Forelimb muscle (tissue), 1 donor: ENCODE measurements at regions not wholly inside any gene's neighbourhood (a gene's known extent, or its start where the extent isn't known, plus 50 kb on each side); places are given as distances from the start of the nearest gene placed in this dataset.
"Not testable (repeated sequence)": the region's sequence is repeated elsewhere in the genome, so short reads cannot be mapped to it uniquely, and the experiment has no call there.

Source experiments
- DNase-seq: peaks from one replicate; pipeline ENCODE4 v3.0.0-alpha.2; 2013; ENCODE audit warnings: low read depth

DNA sequence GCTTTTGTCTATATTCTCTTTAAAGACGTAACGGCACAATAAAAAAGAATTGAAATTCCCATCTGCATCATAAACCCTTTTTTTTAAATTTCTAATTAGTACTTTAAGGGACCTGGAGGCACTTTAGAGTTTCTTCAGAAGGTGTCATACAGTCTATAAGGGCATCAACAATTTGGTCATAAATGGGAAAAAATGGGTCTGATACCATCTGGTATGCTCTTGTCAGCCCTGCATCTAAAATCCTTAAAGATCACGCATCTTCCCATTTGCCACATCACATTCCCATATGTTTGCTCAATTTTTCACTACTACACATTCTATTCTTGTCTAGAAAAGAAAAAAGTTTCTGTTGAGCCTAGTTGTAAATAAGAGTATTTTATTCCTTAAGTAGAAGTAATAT is 53.8 kb downstream of the COX7C start:
- no peak for DNase-seq

DNA sequence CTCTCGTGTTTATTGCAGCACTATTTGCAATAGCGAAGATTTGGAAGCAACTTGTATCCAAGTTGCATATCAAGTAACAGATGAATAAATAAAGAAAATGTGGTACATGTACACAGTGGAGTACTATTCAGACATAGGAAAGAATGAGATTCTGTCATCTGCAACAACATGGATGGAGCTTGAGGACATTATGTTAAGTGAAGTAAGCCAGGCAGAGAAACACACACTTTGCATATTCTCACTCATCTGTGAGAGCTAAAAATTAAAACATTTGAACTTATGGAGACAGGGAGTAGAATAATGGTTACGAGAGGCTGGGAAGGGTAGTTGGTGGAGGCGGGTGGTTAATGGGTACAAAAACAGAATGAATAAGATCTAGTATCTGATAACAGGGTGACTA is 56.3 kb downstream of the COX7C start:
- DNase-seq: no peak

DNA sequence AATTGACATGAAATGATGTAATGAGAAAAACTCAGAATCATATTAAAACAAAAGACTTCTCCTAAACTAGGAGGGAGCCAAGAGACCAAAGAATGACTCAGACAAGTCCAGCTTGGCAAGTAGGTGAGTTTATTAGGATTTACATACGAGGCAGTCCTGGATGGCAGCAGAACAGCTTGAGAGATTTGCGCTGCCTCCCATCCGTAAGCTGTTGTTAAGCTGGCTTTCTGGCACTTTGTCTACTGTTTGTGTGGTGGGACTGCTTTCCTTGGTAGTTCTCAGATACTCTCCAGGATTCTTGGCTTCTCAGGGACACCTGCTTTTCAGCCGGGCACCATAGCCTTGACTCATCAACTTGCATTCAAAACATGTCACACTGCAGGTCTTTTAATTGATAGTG is 57.6 kb downstream of the COX7C start:
- DNase-seq: no peak

DNA sequence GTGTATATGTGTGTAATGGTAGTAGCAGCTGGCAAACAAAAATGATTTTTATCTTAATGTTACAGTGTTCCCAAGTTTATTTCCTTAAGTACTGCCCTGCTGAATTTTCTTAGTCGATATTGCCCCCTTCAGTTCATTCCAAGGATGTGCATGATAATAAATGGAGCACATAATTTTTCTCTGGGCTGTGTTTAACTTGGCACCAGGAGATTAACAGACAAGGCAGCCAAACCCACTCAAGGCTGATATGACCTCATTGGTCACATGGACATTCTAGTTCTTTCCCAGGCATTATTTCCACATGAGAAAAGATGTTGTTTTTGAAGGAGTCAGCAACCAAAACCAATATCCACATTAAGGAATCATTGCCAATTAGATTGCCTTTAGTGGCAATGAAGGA is 61.8 kb downstream of the COX7C start:
- no peak for DNase-seq

DNA sequence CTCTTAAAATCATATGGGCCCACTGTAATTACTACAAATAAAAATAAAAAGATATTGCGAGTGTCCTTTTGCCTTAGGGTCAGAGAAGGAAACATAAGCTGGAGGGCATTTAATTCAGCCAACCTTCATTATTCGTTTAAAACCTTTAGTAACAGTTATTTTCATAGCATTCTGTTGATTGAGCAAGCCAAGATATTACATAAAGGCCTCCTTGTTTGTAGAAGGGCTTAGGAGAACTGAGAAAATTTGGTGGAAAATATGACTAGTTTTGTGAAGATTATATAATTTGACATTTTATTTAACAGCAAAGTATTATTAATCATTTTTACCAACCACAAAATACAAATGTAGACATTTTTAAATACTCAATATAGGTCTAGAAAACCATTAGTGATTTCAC is 62.2 kb downstream of the COX7C start:
- DNase-seq: no peak

DNA sequence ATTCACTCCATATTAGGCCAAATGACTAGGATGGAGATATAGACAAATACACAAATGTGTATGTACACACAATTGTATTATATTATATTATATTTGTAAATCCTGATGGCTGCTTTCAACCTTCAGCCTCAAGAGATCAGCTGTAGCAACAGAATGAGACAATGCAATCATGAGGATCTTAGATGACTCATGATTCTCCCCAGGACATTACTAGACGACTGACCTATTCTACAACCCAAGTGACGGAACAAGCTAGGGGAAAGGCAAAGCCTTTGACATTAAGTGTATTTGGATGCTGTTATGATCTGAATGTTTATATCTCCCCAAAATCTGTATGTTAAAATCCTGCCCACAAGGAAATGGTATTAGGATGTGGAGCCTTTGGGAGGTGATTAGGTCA is 66.5 kb downstream of the COX7C start:
- DNase-seq: no peak

DNA sequence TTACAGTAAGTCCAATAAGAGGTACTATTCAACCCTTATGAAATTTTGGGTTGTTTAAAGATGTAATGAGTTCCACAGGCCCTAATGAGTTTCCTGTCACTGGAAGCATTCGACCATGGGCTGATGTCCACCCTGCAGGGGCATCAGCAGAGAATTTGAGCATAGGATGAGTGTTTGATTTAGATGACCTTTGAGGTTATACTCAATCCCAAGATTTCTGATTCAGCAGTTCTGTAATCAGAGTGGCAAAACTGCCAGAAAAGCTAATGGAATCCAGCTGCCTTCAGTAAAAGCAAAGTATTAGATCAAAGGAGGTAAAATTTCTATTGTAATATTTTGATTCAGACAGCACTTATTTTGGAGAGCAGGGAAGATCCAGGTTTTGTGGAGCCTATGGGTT is 68.3 kb downstream of the COX7C start:
- DNase-seq: no peak

GRCh38 chr5:86688406-86688805 is 70.7 kb downstream of the COX7C start:
- DNase-seq: no peak

DNA sequence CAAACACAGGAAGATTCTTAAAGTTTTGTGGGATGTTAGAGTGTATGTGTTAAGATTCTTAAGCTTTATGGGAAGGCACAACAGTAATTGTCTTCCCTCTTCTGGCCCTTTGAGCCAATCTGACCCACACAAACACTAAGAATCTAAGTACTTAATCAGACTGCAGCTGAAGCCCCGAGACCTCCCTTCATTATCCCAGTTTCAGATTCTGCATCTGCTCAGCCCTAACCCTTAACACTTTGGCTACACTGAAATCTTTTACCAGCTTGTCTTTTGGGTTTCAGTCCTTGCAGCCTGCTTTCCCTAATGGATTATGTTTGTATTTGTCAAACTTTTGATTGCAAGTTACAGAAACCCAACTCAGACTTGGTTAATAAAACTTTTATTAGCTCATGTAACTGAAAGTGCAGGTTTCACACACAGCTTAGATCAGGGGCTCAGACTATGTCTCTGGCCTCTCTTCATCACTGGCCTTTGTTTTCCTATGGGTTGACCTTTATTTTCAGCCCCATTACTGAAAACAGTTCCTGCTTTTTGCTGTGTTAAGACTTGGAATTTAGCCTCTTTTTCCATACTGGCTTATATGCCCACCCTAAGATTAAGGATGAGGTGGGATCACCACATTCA is 71.5 kb downstream of the COX7C start:
- no peak for DNase-seq

DNA sequence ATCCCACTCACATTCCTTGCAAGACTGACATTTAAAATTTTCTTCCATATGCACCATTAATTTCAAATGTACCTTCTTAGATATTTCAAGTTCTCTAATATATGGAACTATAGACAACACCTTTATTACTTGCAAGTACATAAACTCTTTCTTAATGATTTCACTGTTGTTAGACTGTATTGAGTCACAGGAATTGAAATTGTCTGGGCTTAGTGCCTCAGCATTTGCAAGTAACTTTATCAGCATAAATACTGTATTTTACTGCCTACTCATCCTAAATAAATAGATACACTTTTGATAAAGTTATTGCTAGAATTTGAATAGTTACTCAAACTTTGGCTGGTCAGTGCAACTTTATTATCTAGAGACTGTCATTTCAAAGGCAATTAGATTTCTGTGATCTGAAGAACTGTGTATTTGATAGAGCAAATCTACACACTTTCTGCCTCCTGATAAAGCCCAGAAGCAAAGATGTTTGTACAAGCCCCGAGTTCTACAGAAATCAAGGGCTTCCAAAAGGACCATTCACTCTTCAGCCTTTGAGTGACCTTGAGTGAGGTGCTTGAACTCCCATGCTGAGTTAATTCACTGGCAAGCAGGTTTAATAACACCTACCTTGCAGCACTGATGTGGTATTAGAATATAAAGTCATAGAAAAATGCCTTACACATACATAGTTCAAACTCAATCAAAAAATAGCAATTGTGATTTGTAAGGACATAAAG is 91.6 kb downstream of the COX7C start:
- DNase-seq: no peak

DNA sequence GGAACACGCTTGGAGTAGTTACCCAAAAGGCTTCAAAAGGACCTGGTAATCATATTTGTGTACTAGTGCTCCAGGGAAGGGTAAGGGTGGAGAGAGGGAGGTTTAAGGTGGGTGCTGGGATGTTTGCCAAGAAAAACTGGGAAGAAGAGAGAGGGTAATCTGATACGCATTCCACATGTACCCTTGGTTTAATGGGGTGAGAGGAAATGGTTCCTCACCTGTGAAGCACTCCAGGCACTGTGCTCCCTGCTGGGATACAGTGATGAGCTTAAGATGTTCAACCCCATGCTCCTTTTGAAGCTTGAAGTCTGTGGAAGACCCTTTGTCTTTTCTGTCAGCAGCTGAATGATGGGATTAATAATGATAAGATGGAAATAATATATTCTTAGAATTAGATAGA is 98.4 kb downstream of the COX7C start:
- DNase-seq: no peak

DNA sequence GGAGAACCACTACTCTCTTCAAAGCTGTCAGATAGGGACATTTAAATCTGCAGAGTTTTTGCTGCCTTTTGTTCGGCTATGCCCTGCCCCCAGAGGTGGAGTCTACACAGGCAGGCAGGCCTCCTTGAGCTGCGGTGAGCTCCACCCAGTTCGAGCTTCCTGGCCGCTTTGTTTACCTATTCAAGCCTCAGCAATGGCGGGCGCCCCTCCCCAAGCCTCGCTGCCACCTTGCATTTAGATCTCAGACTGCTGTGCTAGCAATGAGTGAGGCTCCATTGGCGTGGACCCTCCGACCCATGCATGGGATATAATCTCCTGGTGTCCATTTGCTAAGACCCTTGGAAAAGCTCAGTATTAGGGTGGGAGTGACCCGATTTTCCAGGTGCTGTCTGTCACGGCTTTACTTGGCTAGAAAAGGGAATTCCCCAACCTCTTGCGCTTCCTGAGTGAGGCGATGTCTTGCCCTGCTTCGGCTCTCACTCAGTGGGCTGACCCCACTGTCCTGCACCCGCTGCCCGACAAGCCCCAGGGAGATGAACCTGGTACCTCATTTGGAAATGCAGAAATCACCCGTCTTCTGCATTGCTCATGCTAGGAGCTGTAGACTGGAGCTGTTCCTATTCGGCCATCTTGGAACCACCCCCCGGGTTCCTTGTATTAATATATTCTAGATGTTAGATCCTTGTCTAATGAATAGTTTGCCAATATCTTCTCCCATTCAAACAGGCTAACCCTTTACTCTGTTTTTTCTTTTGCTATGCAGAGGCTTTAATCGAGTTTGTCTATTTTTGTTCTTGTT is 113.8 kb downstream of the COX7C start:
- DNase-seq: not testable (repeated sequence)

GRCh38 chr5:86735370-86735769 is 117.6 kb downstream of the COX7C start:
- DNase-seq: no peak

GRCh38 chr5:86737579-86737978 is 119.8 kb downstream of the COX7C start:
- DNase-seq: no peak

- no peak for DNase-seq
Measured at GRCh38 chr5:86748538-86749105, 130.9 kb downstream of the COX7C start.

GRCh38 chr5:86749841-86750240 is 132.1 kb downstream of the COX7C start:
- no peak for DNase-seq

- no peak for DNase-seq
Measured at GRCh38 chr5:86756839-86757238, 139.1 kb downstream of the COX7C start.

DNA sequence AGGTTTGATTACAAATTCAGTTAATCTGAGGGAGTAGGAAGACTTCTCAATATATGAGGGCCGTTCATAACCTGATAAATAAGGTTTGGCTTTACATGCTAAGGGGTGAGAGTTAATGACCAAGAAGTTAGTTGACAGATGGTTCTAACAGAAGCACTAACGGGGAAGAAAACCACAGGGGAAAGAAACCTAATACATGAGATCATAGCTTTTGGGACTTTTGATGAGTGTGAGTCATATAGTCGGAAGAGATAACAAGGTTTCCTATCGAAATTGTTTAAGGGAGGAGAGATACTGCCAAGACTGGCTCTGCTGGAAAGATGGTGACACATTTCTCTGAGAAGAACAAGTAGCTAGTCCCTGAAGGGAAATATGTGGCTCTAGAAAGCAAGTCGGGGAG is 140.1 kb downstream of the COX7C start:
- DNase-seq: no peak

DNA sequence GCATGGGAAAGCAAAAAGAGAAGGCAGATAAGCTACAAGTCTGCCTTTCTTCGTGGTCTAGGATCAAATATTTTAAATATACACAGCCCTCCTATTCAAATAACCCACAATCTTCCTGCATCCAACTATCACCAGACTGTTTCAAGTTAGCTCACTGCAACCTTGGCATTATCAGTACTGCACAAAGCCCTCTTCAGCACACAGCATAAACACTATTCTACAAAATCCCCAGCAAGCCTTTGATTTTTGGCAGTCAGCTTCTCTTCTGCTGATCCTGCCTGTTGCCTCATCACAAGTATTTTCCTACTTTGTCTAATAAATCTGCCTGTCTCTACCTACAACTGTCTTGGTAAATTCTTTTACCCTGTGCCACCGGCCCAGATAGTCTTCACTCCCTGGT is 142.9 kb downstream of the COX7C start:
- no peak for DNase-seq

DNA sequence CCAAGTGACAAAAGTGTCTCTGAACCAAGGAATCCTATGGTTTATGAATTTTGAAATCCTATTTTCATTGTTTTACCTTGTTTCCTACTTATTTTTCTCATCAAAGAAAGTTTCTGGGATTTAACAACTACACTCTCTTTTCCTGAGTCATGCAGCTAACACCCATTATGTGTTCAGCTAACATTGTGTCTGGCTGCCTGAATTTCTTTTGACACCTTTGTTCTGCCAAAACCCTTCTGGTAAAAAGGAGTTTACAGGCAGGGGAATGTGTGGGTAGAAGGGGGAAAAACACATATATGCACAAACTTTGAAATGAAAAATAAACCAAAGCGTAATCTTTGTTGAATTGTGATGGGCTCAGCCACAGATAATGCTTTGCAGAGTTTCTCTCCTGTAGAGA is 146.2 kb downstream of the COX7C start:
- no peak for DNase-seq

- no peak for DNase-seq
Measured at GRCh38 chr5:86765778-86766502, 148.2 kb downstream of the COX7C start.

DNA sequence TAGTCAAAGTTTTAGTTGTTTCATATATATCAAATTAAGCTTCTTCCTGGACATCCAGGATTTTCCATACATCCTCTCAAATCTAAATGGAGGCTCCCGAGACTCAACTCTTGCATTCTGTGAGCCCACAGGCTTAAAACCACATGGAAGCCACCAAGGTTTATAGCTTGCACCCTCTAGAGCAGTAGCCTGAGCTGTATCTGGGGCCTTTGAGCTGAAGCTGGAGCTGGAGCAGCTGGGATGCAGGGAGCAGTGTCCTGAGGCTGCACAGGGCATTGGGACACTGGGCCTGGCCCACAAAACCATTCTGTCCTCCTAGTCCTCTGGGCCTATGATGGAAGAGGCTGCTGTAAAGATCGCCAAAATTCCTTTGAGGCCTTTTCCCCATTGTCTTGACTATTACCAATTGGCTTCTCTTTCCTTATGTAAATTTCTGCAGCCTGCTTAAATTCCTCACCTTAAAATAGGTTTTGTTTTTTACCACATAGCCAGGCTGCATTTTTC is 151.0 kb downstream of the COX7C start:
- DNase-seq: no peak
